Tibial artery (tissue), 4 donors: ENCODE measurements at regions not wholly inside any gene's neighbourhood (a gene's known extent, or its start where the extent isn't known, plus 50 kb on each side); places are given as distances from the start of the nearest gene placed in this dataset.

Experiments used
- DNase-seq, 2 donors: peaks; one replicate each; pipeline ENCODE4 v3.0.0-alpha.2; 2019
- H3K27ac ChIP-seq, 2 donors: fragments of 200-600 bp; sonication (generic) in 1 of 2; 1 replicate in 1 of 2; 2 replicates in 1 of 2; pipeline ENCODE4 v1.5.1; 2018 to 2019; ENCODE audit warnings: mild to moderate bottlenecking in 1 of 2
- H3K27me3 ChIP-seq, 2 donors: fragments of 200-600 bp; sonication (generic) in 1 of 2; one replicate each; pipeline versions ENCODE4 v1.5.1 to v1.6.0; 2016 to 2019
- H3K36me3 ChIP-seq, 3 donors: fragments of 200-600 bp; sonication (generic) in 2 of 3; one replicate each; pipeline ENCODE4 v1.5.1; 2016 to 2019; ENCODE audit warnings: mild to moderate bottlenecking in 2 of 3
- H3K4me1 ChIP-seq, 4 donors: fragments of 200-600 bp; sonication (generic) in 2 of 4; 1 replicate in 3 of 4; 2 replicates in 1 of 4; pipeline ENCODE4 v1.5.1; 2016 to 2019
- H3K4me3 ChIP-seq, 2 donors: fragments of 200-600 bp; sonication (generic) in 1 of 2; 1 replicate in 1 of 2; 2 replicates in 1 of 2; pipeline ENCODE4 v1.5.1; 2018 to 2019; ENCODE audit warnings: mild to moderate bottlenecking in 2 of 2
- H3K9me3 ChIP-seq, 3 donors: fragments of 200-600 bp; sonication (generic) in 1 of 3; one replicate each; pipeline ENCODE4 v1.5.1; 2016 to 2019
- CTCF ChIP-seq, 2 experiments: fragments of 200-600 bp in 1 of 2; fragments of 450-650 bp in 1 of 2; IDR thresholded peaks; one replicate each; pipeline ENCODE4 v1.5.1; 2017 to 2019; ENCODE audit warnings: antibody characterized with exemption in 2 of 2, mild to moderate bottlenecking in 1 of 2, moderate library complexity in 1 of 2
- intact Hi-C: fragments of 100-400 bp; cut with DNase I; formaldehyde crosslinking; loops from one replicate; pipeline ENCODE4 v1.15.0; 2023; ENCODE audit warnings: low total_unique reads

GRCh38 chr13:107020393-107020792 is 452.5 kb upstream of the ARGLU1 start:
- peaks cover 0 to 15% (median 7%) of the 10 kb centered on the region in 4 donors for H3K4me1 ChIP-seq
- no peak overlapping the region for H3K4me3 ChIP-seq
- intact Hi-C loops = no loop called here
- no peak for TF ChIP-seq CTCF (IDR thresholded peaks at IDR 0.05)
- no peaks in the 10 kb centered on the region for H3K27me3 ChIP-seq
- H3K36me3 ChIP-seq = no peaks in the 10 kb centered on the region
- H3K9me3 ChIP-seq = no peaks in the 10 kb centered on the region
- DNase-seq = no peak
- H3K27ac ChIP-seq = no peak overlapping the region

DNA sequence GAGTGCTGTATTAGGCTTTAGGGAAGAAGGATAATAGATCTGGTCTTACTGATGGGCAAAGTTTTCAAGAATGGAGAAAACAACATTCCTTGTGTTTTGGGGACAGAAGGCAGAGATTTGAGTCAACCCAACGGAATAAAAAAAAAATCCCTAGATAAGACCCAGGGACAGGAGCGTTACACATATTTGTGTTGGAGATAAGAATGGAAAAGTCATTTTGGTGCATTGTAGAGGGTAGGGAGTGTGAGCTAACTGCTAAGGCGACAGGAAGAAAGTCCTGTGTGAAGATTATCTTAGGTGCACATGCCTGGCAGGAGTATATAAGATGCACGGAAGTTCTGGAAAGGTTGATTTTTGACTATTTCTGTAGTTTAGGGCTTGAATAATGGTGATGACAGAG is 450.3 kb upstream of the ARGLU1 start:
- no peak for DNase-seq
- Histone ChIP-seq H3K27me3 (no peaks in the 10 kb centered on the region), H3K4me3 (no peak overlapping the region), H3K27ac (no peak overlapping the region), H3K36me3 (no peaks in the 10 kb centered on the region), H3K9me3 (no peaks in the 10 kb centered on the region), H3K4me1 (no peaks in the 10 kb centered on the region)
- no peak for TF ChIP-seq CTCF (IDR thresholded peaks at IDR 0.05)
- intact Hi-C loops = no loop called here

DNA sequence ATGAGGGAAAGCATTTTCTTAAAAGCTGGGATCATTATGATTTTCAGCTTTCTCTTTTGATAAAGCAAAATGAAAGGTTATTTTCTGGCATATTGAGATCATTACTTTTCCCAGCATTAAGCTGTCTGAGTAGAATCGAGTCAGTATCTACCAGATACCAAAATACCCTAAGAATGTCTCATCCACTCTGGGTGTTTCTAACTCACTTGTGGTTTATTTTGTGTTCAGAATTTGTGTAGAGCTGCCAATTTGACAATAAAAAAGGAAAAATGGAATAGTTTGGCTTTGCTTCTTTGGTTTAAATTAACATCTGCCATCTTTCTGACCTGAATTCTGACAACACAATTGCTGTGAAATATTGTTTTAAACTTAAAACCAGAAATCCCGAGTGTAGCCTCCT is 438.7 kb upstream of the ARGLU1 start:
- Histone ChIP-seq H3K27ac (no peak overlapping the region), H3K27me3 (no peaks in the 10 kb centered on the region), H3K36me3 (no peaks in the 10 kb centered on the region), H3K4me3 (no peak overlapping the region), H3K9me3 (no peaks in the 10 kb centered on the region), H3K4me1 (no peaks in the 10 kb centered on the region)
- no peak for DNase-seq
- intact Hi-C loops = no loop called here
- TF ChIP-seq CTCF (IDR thresholded peaks at IDR 0.05) = no peak

DNA sequence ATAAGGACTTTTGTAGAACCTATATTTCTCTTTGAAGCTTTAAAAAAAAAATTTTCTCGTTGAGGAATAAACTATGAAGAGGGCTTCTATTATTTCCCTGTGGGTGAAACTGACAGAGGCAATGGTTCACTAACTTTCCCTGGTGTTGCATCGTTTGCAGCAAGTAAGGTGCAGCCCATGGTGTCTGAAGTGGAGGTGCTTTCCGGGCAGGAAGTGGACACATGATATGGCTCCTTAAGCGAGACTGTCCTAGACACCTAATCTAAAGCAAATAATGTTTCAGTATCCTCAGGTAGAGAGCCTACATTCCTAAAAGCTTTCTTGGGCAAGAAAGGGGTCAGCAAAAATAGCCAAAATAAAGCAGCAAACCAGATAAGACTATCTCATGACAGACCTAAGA is 437.6 kb upstream of the ARGLU1 start:
- Histone ChIP-seq H3K27me3 (no peaks in the 10 kb centered on the region), H3K27ac (no peak overlapping the region), H3K9me3 (no peaks in the 10 kb centered on the region), H3K36me3 (no peaks in the 10 kb centered on the region), H3K4me3 (no peak overlapping the region), H3K4me1 (no peaks in the 10 kb centered on the region)
- no peak for TF ChIP-seq CTCF (IDR thresholded peaks at IDR 0.05)
- no peak for DNase-seq
- intact Hi-C loops = no loop called here

GRCh38 chr13:107003911-107004310 is 436.0 kb upstream of the ARGLU1 start:
- DNase-seq = no peak
- TF ChIP-seq CTCF (IDR thresholded peaks at IDR 0.05) = no peak

GRCh38 chr13:106998664-106999063 is 430.7 kb upstream of the ARGLU1 start:
- no peaks in the 10 kb centered on the region for H3K4me1 ChIP-seq
- H3K27ac ChIP-seq = no peak overlapping the region
- no peak overlapping the region for H3K4me3 ChIP-seq
- H3K9me3 ChIP-seq = no peaks in the 10 kb centered on the region
- no peaks in the 10 kb centered on the region for H3K27me3 ChIP-seq
- no peaks in the 10 kb centered on the region for H3K36me3 ChIP-seq
- DNase-seq = no peak
- TF ChIP-seq CTCF (IDR thresholded peaks at IDR 0.05) = no peak
- intact Hi-C loops = no loop called here

More at GRCh38 chr13:107003911-107004310, 436.0 kb upstream of the ARGLU1 start:
- no peaks in the 10 kb centered on the region for H3K27me3 ChIP-seq
- no peaks in the 10 kb centered on the region for H3K9me3 ChIP-seq
- no peaks in the 10 kb centered on the region for H3K4me1 ChIP-seq
- no peak overlapping the region for H3K4me3 ChIP-seq
- H3K36me3 ChIP-seq = no peaks in the 10 kb centered on the region
- intact Hi-C loops = no loop called here
- no peak overlapping the region for H3K27ac ChIP-seq
